ENCODE measurements at regions not wholly inside any gene's neighbourhood (a gene's known extent, or its start where the extent isn't known, plus 50 kb on each side); places are given as distances from the start of the nearest gene placed in this dataset.
A peak's percentile ranks its signal among the peaks of the same experiment; 100 is the strongest.
"Not testable (repeated sequence)": the region's sequence is repeated elsewhere in the genome, so short reads cannot be mapped to it uniquely, and the experiment has no call there.

- no peak for DNase-seq (ENCODE audit: low read depth)
Measured at GRCh38 chr7:101708223-101708622, 79.1 kb upstream of the MYL10 start.

GRCh38 chr7:101712652-101713051, 83.6 kb upstream of the MYL10 start:
- DNase-seq (ENCODE audit: low read depth), result no peak

GRCh38 chr7:101714097-101714496, 85.0 kb upstream of the MYL10 start:
- DNase-seq (ENCODE audit: low read depth), result no peak

DNA sequence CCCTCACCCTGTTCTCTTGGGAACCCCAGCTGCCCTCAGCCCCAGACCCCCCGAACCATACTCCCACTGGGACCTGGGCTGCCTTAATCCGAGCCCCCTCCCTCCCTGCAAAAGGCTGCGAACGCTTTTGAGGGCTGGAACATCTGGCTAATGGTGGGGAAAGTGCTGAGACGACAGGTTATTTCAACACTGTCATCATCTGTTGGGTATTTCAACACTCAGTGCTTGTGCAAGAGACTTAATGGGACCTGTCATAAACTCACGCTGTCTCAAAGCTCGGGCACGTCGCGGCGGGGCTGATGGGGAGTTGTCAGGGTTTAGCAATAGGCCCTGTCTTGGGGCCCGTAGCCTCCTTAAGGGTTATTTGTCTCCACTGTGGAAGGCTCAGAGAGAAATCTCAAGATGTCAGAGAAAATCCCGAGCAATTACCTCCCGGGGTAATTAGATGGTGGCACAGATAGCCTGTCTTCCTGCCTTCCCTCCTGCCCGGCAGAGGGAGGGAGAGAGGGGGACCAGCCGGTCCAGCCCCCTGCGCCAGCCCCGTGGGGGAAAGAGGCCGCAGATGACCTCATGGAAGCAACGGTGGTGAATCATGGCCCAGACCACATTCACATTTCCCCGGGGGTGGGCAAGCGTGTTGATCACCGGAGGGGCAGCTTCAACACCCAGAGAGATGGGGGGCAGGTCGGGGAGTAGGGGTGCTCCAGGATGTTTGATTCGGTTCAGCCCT, 88.7 kb upstream of the MYL10 start:
- peak; percentile 29 for DNase-seq (ENCODE audit: low read depth)

DNA sequence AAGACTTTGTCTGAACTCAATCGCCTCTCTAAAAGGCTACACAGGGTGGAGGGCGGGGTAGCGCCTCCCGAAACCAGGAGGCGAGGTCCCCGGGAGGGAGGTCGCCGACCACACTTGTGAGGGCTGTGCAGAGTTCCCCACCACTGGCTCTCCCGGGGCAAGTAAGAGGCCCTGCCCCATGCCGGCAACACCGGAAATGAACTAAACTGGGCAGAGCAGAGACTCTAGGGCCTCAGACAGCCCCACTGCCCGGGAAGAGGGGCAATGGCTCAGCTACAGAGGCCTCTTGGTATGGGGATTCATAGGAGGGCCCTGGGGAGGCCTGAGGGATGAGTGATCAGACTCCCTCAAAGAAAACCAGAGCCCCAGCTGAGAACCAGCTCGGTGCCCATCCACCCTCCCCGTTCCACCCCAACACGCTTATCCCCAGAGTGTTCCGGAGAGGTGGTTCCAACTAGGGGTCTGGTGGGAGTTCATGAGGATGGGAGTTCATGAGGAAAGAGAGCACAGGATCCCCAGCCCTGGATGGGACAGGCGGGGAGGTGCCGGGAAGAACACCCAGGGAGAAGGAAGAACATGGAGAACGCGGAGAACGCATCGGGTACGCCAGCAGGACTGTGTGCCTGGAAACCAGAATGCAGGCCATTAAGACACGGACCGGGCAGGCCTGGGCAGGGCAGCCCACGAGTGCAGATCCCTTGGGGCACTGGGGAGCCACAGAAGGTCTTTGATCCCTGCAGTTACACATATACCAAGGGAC, 89.4 kb upstream of the MYL10 start:
- DNase-seq (ENCODE audit: low read depth), result no peak

- no peak for DNase-seq (ENCODE audit: low read depth)
Measured at GRCh38 chr7:101719123-101719470, 90.0 kb upstream of the MYL10 start.

- no peak for DNase-seq (ENCODE audit: low read depth)
Measured at GRCh38 chr7:101720324-101720723, 91.2 kb upstream of the MYL10 start.

- no peak for DNase-seq (ENCODE audit: low read depth)
Measured at GRCh38 chr7:101722247-101722646, 93.2 kb upstream of the MYL10 start.

- no peak for DNase-seq (ENCODE audit: low read depth)
Measured at GRCh38 chr7:101723835-101724234, 93.6 kb upstream of the CUX1 start.

DNA sequence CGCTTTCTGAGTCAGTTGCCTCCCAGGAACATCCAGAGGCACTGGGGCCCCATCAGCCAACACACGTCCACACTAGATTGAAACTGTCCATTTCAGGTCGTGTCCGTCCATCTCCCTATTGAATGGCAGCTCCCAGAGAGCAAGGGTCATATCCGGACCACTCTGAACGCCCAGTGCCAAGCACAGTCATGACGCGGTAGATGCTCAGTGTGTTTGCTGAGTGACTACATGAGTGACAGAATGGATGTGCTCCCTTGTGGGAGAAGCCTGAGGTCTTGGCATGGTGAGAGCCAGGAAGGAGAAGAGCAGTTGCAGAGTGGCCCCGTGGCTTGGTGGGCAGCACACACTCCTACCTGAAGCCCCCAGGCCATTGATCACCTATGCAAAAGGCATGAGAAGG, 92.5 kb upstream of the CUX1 start:
- no peak for DNase-seq (ENCODE audit: low read depth)

GRCh38 chr7:101725921-101726320, 91.5 kb upstream of the CUX1 start:
- DNase-seq (ENCODE audit: low read depth), result no peak

DNA sequence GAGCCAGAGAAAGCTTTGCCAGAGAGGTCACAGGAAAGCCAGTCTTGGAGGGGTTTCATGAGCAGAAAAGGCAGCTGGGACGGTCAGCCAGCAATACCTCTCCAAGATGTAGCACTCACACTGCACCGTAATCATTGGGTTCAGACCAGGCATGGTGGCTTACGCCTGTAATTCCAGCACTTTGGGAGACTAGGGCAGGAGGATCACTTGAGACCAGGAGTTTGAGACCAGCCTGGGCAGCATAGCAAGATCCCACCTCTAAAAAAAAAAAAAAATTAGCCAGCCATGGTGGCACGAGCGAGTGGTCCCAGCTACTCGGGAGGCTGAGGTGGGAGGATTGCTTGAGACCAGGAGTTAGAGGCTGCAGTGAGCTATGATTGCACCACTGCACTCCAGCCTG, 90.2 kb upstream of the CUX1 start:
- DNase-seq (ENCODE audit: low read depth), result no peak

DNA sequence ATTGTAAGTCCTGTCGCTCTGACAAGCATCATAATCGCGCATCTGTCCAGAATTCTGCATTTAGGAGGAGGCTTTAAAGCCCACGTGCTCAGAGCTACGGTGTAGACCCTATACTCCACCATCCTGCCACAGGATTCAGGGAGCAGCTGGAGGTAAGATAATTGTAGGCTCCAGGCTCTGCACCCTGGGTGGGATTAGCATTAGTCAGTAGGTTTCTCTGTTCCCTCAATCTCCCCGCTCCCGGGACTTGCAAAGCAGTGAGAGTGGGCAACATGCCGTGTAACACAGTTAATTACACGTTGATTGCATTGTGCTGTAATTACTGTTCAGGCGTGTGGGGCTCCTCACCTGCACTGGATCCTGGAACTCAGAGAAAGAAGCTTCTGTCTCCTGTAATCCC, 89.3 kb upstream of the CUX1 start:
- DNase-seq (ENCODE audit: low read depth), result no peak

- not testable (repeated sequence) for DNase-seq (ENCODE audit: low read depth)
Measured at GRCh38 chr7:101728873-101729240, 88.6 kb upstream of the CUX1 start.

GRCh38 chr7:101729241-101729883, 88.1 kb upstream of the CUX1 start:
- no peak for DNase-seq (ENCODE audit: low read depth)

DNA sequence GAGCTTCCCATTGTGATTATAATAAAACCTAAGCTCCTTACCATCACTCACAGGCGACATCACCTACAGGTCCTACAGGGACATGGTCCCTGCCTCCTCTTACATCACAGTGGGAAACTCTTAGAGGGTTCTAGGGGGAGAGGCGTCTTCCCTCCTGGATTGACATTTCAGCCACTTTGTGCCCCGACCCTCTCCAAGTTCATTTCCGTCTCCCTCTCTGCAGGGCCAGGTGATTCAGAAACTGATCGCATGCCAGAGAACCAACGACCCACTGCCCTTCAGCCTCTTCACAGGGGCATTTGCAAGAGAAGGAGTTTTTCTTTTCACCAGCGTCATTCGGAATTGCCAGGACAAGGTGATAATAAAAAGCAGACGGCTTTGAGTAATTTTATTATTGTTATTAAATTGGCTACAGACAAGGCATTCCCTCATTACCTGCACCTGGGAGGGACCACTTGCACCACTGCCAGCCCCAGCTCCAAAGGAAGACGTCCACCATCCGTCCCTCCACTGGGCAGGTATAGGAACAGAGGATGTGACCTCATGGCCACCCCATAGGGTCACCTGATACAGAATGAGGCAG, 85.8 kb upstream of the CUX1 start:
- DNase-seq (ENCODE audit: low read depth), result no peak

GRCh38 chr7:101733713-101734475, 83.5 kb upstream of the CUX1 start:
- DNase-seq (ENCODE audit: low read depth), result no peak

DNA sequence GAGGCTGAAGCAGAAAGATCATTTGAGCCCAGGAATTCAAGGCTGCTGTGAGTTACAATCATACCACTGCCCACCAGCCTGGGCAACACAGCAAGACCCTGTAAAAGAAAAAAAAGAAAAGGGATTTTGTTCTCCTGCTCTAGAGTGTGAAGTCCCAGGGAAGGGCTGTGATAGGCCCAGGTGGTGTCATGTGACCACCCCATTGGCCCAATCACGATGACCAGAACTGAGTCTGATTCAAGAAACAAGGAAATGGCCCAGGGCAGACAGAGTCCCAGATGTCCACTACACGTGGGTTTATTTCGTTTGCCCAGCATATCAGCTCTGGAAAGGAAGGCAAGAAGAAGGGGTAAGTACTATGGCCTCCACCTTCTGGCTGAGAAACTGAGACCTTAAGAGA, 81.3 kb upstream of the CUX1 start:
- no peak for DNase-seq (ENCODE audit: low read depth)

GRCh38 chr7:101739775-101740398, 77.5 kb upstream of the CUX1 start:
- DNase-seq (ENCODE audit: low read depth), result no peak

DNA sequence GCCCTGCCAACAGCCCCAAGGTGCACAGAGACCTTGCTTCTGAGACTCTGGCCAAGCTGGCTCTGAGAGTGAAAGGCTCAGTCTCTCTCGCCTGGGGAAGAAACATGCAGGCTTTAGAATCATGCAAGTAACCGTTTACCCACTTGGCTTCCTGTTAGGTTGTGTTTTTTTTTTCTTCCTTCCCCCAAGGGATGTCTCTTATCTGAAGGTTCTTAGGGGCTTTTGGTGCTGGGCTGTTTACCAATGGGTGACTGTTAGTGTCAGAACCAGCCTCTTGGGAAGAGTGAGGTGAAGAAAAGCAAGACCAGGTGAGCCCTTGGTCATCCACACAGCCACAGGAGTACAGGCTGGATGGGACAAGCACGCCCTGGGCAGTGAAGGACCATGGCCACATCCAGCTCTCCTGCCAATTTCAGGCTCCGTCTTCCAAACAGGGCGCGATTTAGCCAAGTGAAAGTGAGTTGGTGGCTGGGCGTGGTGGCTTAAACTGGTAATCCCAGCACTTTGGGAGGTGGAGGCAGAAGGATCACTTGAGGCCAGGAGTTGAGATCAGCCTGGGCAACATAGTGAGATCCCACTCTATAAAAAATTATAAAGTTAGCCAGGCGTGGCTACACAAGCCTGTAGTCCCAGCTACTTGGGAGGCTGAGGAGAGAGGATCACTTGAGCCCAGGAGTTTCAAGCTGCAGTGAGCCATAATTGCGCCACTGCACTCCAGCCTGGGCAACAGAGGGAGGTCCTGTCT, 76.3 kb upstream of the CUX1 start:
- DNase-seq (ENCODE audit: low read depth), result no peak
